H9 (cell line): ENCODE measurements at regions not wholly inside any gene's neighbourhood (a gene's known extent, or its start where the extent isn't known, plus 50 kb on each side); places are given as distances from the start of the nearest gene placed in this dataset.

Experiments used
- DNase-seq: peaks from one replicate; pipeline ENCODE4 v3.0.0-alpha.2; 2017
- H2AFZ ChIP-seq: one replicate; pipeline ENCODE4 v1.6.1; 2013; ENCODE audit warnings: mild to moderate bottlenecking, low read length, control low read depth, moderate library complexity
- H2AK5ac ChIP-seq: 2 replicates; pipeline ENCODE4 v1.6.1; 2013; ENCODE audit warnings: low read length, control low read depth, mixed read lengths; ENCODE audit not compliant: insufficient read length
- H2BK120ac ChIP-seq: one replicate; pipeline ENCODE4 v1.6.1; 2013; ENCODE audit warnings: low read depth, mild to moderate bottlenecking, low read length, control low read depth, inconsistent platforms; ENCODE audit not compliant: poor library complexity, severe bottlenecking
- H2BK12ac ChIP-seq: 2 replicates; pipeline ENCODE4 v1.6.1; 2013; ENCODE audit warnings: low read length, control low read depth, mixed read lengths, low read depth; ENCODE audit not compliant: insufficient read length
- H2BK15ac ChIP-seq: 2 replicates; pipeline ENCODE4 v1.6.1; 2013; ENCODE audit warnings: low read depth, low read length, control low read depth
- H2BK20ac ChIP-seq: one replicate; pipeline ENCODE4 v1.6.1; 2013; ENCODE audit warnings: low read depth, mild to moderate bottlenecking, low read length, control low read depth, inconsistent platforms; ENCODE audit not compliant: poor library complexity, severe bottlenecking
- H2BK5ac ChIP-seq: 2 replicates; pipeline ENCODE4 v1.6.1; 2013; ENCODE audit warnings: low read length, control low read depth, mixed read lengths; ENCODE audit not compliant: insufficient read length
- H3K14ac ChIP-seq: 2 replicates; pipeline ENCODE4 v1.6.1; 2013; ENCODE audit warnings: low read length, control low read depth; ENCODE audit not compliant: insufficient read depth
- H3K18ac ChIP-seq: 2 replicates; pipeline ENCODE4 v1.6.1; 2013; ENCODE audit warnings: low read depth, mild to moderate bottlenecking, mixed read lengths, low read length, control low read depth; ENCODE audit not compliant: insufficient read length
- H3K23ac ChIP-seq: 2 replicates; pipeline ENCODE4 v1.6.1; 2013; ENCODE audit warnings: low read length, control low read depth, mixed read lengths, low read depth; ENCODE audit not compliant: insufficient read length
- H3K23me2 ChIP-seq: 2 replicates; pipeline ENCODE4 v1.6.1; 2013; ENCODE audit warnings: low read depth, mild to moderate bottlenecking, mixed read lengths, low read length, control low read depth; ENCODE audit not compliant: insufficient read length, poor library complexity, severe bottlenecking
- H3K27ac ChIP-seq: 2 replicates; pipeline ENCODE4 v1.5.1; 2013; ENCODE audit warnings: low read length, control low read depth, mixed read lengths, low read depth; ENCODE audit not compliant: insufficient read length
- H3K27me3 ChIP-seq: 2 replicates; pipeline ENCODE4 v1.6.1; 2013; ENCODE audit warnings: low read length, control low read depth, inconsistent platforms; ENCODE audit not compliant: insufficient read depth
- H3K4ac ChIP-seq: 2 replicates; pipeline ENCODE4 v1.6.1; 2013; ENCODE audit warnings: low read depth, mild to moderate bottlenecking, control low read depth, inconsistent platforms, low read length, moderate library complexity
- H3K4me1 ChIP-seq: 2 replicates; pipeline ENCODE4 v1.6.1; 2013; ENCODE audit warnings: low read length, control low read depth, inconsistent platforms; ENCODE audit not compliant: insufficient read depth
- H3K4me2 ChIP-seq: 2 replicates; pipeline ENCODE4 v1.6.1; 2013; ENCODE audit warnings: low read length, control low read depth, mixed read lengths; ENCODE audit not compliant: insufficient read length, insufficient read depth
- H3K56ac ChIP-seq: 2 replicates; pipeline ENCODE4 v1.6.1; 2013; ENCODE audit warnings: low read depth, mild to moderate bottlenecking, mixed read lengths, low read length, control low read depth; ENCODE audit not compliant: insufficient read length
- H3K79me1 ChIP-seq: 2 replicates; pipeline ENCODE4 v1.6.1; 2013; ENCODE audit warnings: low read depth, mild to moderate bottlenecking, moderate library complexity, low read length, control low read depth, inconsistent platforms; ENCODE audit not compliant: insufficient read depth, poor library complexity, severe bottlenecking
- H3K79me2 ChIP-seq: 2 replicates; pipeline ENCODE4 v1.6.1; 2013; ENCODE audit warnings: low read length, control low read depth, inconsistent platforms; ENCODE audit not compliant: insufficient read depth
- H3K9ac ChIP-seq: 2 replicates; pipeline ENCODE4 v1.6.1; 2013; ENCODE audit warnings: low read length, control low read depth, mixed read lengths; ENCODE audit not compliant: insufficient read length; ENCODE audit errors: extremely low read depth
- H3K9me3 ChIP-seq: one replicate; pipeline ENCODE4 v1.6.1; 2013; ENCODE audit warnings: low read depth, low read length, inconsistent platforms; ENCODE audit not compliant: control insufficient read depth
- H3T11ph ChIP-seq: one replicate; pipeline ENCODE4 v1.6.1; 2013; ENCODE audit warnings: mild to moderate bottlenecking, low read length, control low read depth, inconsistent platforms
- H4K20me1 ChIP-seq: one replicate; pipeline ENCODE4 v1.6.1; 2013; ENCODE audit not compliant: control insufficient read depth, insufficient read length, insufficient read depth
- H4K5ac ChIP-seq: 2 replicates; pipeline ENCODE4 v1.6.1; 2013; ENCODE audit warnings: low read depth, mild to moderate bottlenecking, mixed read lengths, low read length, control low read depth; ENCODE audit not compliant: insufficient read length
- H4K8ac ChIP-seq: replicated peaks from 2 replicates; pipeline ENCODE4 v1.6.1; 2013; ENCODE audit warnings: low read length, control low read depth, mixed read lengths, low read depth; ENCODE audit not compliant: insufficient read length
- H4K91ac ChIP-seq: 2 replicates; pipeline ENCODE4 v1.6.1; 2013; ENCODE audit warnings: low read depth, mild to moderate bottlenecking, moderate library complexity, mixed read lengths, low read length, control low read depth; ENCODE audit not compliant: insufficient read length
- H3K27ac Mint-ChIP-seq, 3 experiments: 2 replicates in 2 of 3; 3 replicates in 1 of 3; pipeline ENCODE4 v1.8.0; 2020 to 2021; ENCODE audit warnings: mixed read lengths in 3 of 3, mild to moderate bottlenecking in 1 of 3, moderate library complexity in 1 of 3
- H3K27me3 Mint-ChIP-seq: 2 replicates; pipeline ENCODE4 v1.8.0; 2021; ENCODE audit warnings: low read depth, mild to moderate bottlenecking, moderate library complexity, mixed read lengths
- H3K36me3 Mint-ChIP-seq, 3 experiments: 2 replicates in 2 of 3; 3 replicates in 1 of 3; pipeline ENCODE4 v1.8.0; 2020 to 2021; ENCODE audit warnings: low read depth in 3 of 3, mixed read lengths in 3 of 3; ENCODE audit not compliant: insufficient read depth in 1 of 3
- H3K4me1 Mint-ChIP-seq, 2 experiments: 2 replicates each; pipeline ENCODE4 v1.8.0; 2020; ENCODE audit warnings: mixed read lengths in 2 of 2
- H3K4me3 Mint-ChIP-seq, 2 experiments: 2 replicates in 1 of 2; 3 replicates in 1 of 2; pipeline ENCODE4 v1.8.0; 2020 to 2021; ENCODE audit warnings: mild to moderate bottlenecking in 2 of 2, mixed read lengths in 2 of 2, moderate library complexity in 1 of 2
- H3K9me3 Mint-ChIP-seq, 2 experiments: 2 replicates in 1 of 2; 3 replicates in 1 of 2; pipeline ENCODE4 v1.8.0; 2020; ENCODE audit warnings: mild to moderate bottlenecking in 2 of 2, mixed read lengths in 2 of 2, moderate library complexity in 1 of 2
- CTCF ChIP-seq: fragments of 200-600 bp; sonication (generic); conservative IDR thresholded peaks from 3 replicates; pipeline ENCODE4 v1.8.0; 2021; ENCODE audit warnings: antibody characterized with exemption, mild to moderate bottlenecking

GRCh38 chr3:64763980-64764379 is 76.2 kb upstream of the ADAMTS9 start:
- Histone ChIP-seq H2BK20ac (no peak overlapping the region), H3K4me2 (no peak overlapping the region), H3K23ac (no peak overlapping the region), H2BK120ac (no peak overlapping the region), H4K5ac (no peak overlapping the region), H4K20me1 (no peaks in the 10 kb centered on the region), H2AFZ (no peak overlapping the region), H3K14ac (no peak overlapping the region), H3K18ac (no peak overlapping the region), H3K23me2 (no peaks in the 10 kb centered on the region), H2BK5ac (no peak overlapping the region), H4K91ac (no peak overlapping the region), H3T11ph (no peak overlapping the region), H3K56ac (no peak overlapping the region), H2BK15ac (no peak overlapping the region), H3K9me3 (no peaks in the 10 kb centered on the region), H2AK5ac (no peak overlapping the region), H3K27ac (no peak overlapping the region), H3K4me1 (no peaks in the 10 kb centered on the region), H4K8ac (no peak overlapping the region), H3K4ac (no peak overlapping the region), H3K9ac (no peak overlapping the region), H2BK12ac (no peak overlapping the region), H3K27me3 (no peaks in the 10 kb centered on the region; the same call in none of the 2 replicates), H3K79me2 (no peaks in the 10 kb centered on the region), H3K79me1 (no peaks in the 10 kb centered on the region)
- no peaks in the 10 kb centered on the region for H3K9me3 Mint-ChIP-seq
- no peak overlapping the region for H3K4me3 Mint-ChIP-seq
- H3K4me1 Mint-ChIP-seq, result peaks cover 11% of the 10 kb centered on the region in 2 experiments
- TF ChIP-seq CTCF, result peak; percentile 30; the same call in 2 of the 3 replicates
- no peaks in the 10 kb centered on the region for H3K36me3 Mint-ChIP-seq
- H3K27ac Mint-ChIP-seq, result no peak overlapping the region
- no peaks in the 10 kb centered on the region for H3K27me3 Mint-ChIP-seq
- no peak for DNase-seq
